Type B pancreatic cell (in vitro differentiated cells): ENCODE measurements at regions not wholly inside any gene's neighbourhood (a gene's known extent, or its start where the extent isn't known, plus 50 kb on each side); places are given as distances from the start of the nearest gene placed in this dataset.

Experiments used
- DNase-seq: peaks from one replicate; pipeline ENCODE4 v3.0.0; 2021; ENCODE audit warnings: mixed read lengths; ENCODE audit not compliant: unreplicated experiment; ENCODE audit errors: extremely low spot score
- H3K27ac Mint-ChIP-seq: 2 replicates; pipeline ENCODE4 v1.8.0; 2021; ENCODE audit warnings: mild to moderate bottlenecking, mixed read lengths
- H3K27me3 Mint-ChIP-seq: 2 replicates; pipeline ENCODE4 v1.8.0; 2021; ENCODE audit warnings: mixed read lengths
- H3K36me3 Mint-ChIP-seq: 2 replicates; pipeline ENCODE4 v1.8.0; 2021; ENCODE audit warnings: mixed read lengths
- H3K4me1 Mint-ChIP-seq: one replicate; pipeline ENCODE4 v1.8.0; 2021; ENCODE audit warnings: mixed read lengths; ENCODE audit not compliant: unreplicated experiment
- H3K4me3 Mint-ChIP-seq: 2 replicates; pipeline ENCODE4 v1.8.0; 2021; ENCODE audit warnings: mild to moderate bottlenecking, mixed read lengths
- H3K9me3 Mint-ChIP-seq: 2 replicates; pipeline ENCODE4 v1.8.0; 2021; ENCODE audit warnings: mixed read lengths
- microRNA-seq: library from miRNA; unstranded; fragments of <30 nt; microRNA quantifications from one replicate; pipeline ENCODE4, GENCODE V29; 2020
- TF ChIP-seq, protein P1 (sequence below): fragments of 200-600 bp; sonication (generic); conservative IDR thresholded peaks from 2 replicates; pipeline ENCODE4 v1.5.0; 2021; ENCODE audit warnings: antibody characterized with exemption, mild to moderate bottlenecking

DNA sequence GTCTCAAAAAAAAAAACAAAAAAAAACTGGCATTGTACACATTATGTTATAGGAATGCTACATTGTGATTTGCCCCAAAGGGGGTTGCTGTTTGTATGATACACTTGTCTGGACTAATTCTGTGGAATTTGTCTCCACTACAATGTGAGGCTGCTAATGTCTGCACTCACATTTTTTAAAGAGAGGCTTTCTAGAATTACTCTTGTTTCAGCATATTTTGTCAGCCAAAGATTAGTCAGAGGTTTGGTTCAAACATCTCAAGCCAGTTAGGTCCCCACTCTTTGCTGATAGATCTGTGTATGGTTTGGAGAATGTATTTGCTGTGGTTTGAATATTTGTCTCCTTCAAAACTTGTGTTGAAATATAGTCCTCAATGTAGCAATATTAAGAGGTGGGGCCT lies 59.3 kb upstream of the ZNF169 start:
- no peak overlapping the region for H3K27ac Mint-ChIP-seq
- no peaks in the 10 kb centered on the region for H3K27me3 Mint-ChIP-seq
- DNase-seq, result no peak
- H3K4me3 Mint-ChIP-seq, result no peak overlapping the region
- H3K36me3 Mint-ChIP-seq, result peaks cover 18% of the 10 kb centered on the region
- no peaks in the 10 kb centered on the region for H3K4me1 Mint-ChIP-seq
- TF ChIP-seq, protein P1, sequence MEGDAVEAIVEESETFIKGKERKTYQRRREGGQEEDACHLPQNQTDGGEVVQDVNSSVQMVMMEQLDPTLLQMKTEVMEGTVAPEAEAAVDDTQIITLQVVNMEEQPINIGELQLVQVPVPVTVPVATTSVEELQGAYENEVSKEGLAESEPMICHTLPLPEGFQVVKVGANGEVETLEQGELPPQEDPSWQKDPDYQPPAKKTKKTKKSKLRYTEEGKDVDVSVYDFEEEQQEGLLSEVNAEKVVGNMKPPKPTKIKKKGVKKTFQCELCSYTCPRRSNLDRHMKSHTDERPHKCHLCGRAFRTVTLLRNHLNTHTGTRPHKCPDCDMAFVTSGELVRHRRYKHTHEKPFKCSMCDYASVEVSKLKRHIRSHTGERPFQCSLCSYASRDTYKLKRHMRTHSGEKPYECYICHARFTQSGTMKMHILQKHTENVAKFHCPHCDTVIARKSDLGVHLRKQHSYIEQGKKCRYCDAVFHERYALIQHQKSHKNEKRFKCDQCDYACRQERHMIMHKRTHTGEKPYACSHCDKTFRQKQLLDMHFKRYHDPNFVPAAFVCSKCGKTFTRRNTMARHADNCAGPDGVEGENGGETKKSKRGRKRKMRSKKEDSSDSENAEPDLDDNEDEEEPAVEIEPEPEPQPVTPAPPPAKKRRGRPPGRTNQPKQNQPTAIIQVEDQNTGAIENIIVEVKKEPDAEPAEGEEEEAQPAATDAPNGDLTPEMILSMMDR, result no peak
- peaks cover 12% of the 10 kb centered on the region for H3K9me3 Mint-ChIP-seq

DNA sequence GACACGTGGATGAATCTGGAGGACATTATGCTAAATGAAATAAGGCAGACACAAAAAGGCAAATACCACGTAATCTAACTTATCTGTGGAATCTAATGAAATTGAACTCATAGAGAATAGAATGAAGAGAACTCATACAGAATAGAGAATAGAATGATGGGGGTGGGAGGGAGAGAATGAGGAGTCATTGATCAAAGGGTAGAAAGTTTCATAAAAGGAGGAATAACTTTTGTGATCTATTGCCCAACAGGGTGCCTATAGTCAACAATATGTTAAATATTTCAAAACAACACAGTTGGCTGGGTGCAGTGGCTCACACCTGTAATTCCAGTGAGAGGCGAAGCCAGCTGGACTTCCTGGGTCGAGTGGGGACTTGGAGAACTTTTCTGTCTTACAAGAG lies 54.9 kb upstream of the ZNF169 start:
- no peak overlapping the region for H3K4me3 Mint-ChIP-seq
- H3K36me3 Mint-ChIP-seq, result peaks cover 9% of the 10 kb centered on the region
- H3K27me3 Mint-ChIP-seq, result no peaks in the 10 kb centered on the region
- H3K4me1 Mint-ChIP-seq, result no peaks in the 10 kb centered on the region
- DNase-seq, result no peak
- H3K9me3 Mint-ChIP-seq, result peaks cover 5% of the 10 kb centered on the region
- no peak overlapping the region for H3K27ac Mint-ChIP-seq
- TF ChIP-seq, protein P1, result no peak

DNA sequence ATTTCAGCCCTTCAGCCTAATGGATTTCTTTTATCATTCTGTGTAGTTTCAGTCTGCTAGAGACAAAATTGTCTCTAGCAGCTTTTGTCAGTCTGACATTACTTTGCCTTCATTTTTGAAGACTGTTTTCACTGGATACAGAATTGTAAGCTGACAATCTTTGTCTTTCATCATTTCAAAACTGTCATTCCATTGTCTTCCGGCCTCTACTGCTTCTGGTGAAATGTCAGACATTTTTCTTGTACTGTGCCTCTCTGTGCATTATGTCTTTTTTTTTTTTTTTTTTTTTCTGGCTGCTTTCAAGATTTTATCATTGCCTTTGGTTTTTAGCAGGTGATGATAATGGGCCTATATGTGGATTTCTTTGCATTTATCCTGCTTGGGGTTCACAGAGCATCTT lies 51.3 kb upstream of the ZNF169 start:
- Mint-ChIP-seq H3K9me3 (peaks cover 5% of the 10 kb centered on the region), H3K4me1 (no peaks in the 10 kb centered on the region), H3K36me3 (no peaks in the 10 kb centered on the region), H3K27me3 (no peaks in the 10 kb centered on the region), H3K4me3 (no peak overlapping the region), H3K27ac (no peak overlapping the region)
- TF ChIP-seq, protein P1, result no peak
- no peak for DNase-seq

Small RNA genes lying in the stretch of these regions (microRNA-seq; reads per million reads assigned to microRNA genes)
- gene MIRLET7A1 (22.3 reads per million, percentile 46 among the genes with 10 or more reads in this experiment), gene MIRLET7D (1,301 reads per million, percentile 83 among the genes with 10 or more reads in this experiment), gene MIRLET7F1 (19.8 reads per million, percentile 43 among the genes with 10 or more reads in this experiment)
